ENCODE measurements at regions not wholly inside any gene's neighbourhood (a gene's known extent, or its start where the extent isn't known, plus 50 kb on each side); places are given as distances from the start of the nearest gene placed in this dataset.

GRCh38 chr2:145815933-145816332 lies 1296.0 kb upstream of the ZEB2 start (continued):
- TF ChIP-seq RBAK (tag by site-specific recombination; IDR thresholded peaks at IDR 0.05) = no peak
- no peak for TF ChIP-seq ZXDB (tag by site-specific recombination; IDR thresholded peaks at IDR 0.05)
- TF ChIP-seq ZNF660 (tag by site-specific recombination; IDR thresholded peaks at IDR 0.05) = no peak
- TF ChIP-seq ZNF10 (tag by site-specific recombination; IDR thresholded peaks at IDR 0.05) = no peak
- TF ChIP-seq ZNF362 (tag by site-specific recombination; IDR thresholded peaks at IDR 0.05) = no peak
- TF ChIP-seq ZFP41 (tag by site-specific recombination; IDR thresholded peaks at IDR 0.05; ENCODE audit: borderline replicate concordance) = no peak

GRCh38 chr2:145813481-145813880 lies 1293.6 kb upstream of the ZEB2 start:
- Histone ChIP-seq H3K27ac (ENCODE audit: extremely low read depth, low read depth, low read length) (no peak overlapping the region), H3K4me3 (ENCODE audit: low read depth, low read length) (no peak overlapping the region), H3K4me1 (ENCODE audit: control insufficient read depth, insufficient read depth, low read length) (no peaks in the 10 kb centered on the region), H3K36me3 (ENCODE audit: control insufficient read depth in 2 of 2, insufficient read depth in 1 of 2, low read length in 2 of 2) (no peaks in the 10 kb centered on the region), H3K9me3 (ENCODE audit: control insufficient read depth, insufficient read depth, low read depth, low read length) (no peaks in the 10 kb centered on the region)
- ChIA-PET CTCF (interaction anchor here (0.8 kb wide), 1 partner anchor 10 kb away, joined by 3 read pairs; no protein-coding TSS in a partner anchor), POLR2A (no interaction called here)
- TF ChIP-seq ZNF146 (tag by site-specific recombination; IDR thresholded peaks at IDR 0.05) (no peak), SCRT1 (tag by site-specific recombination; IDR thresholded peaks at IDR 0.05; ENCODE audit: borderline replicate concordance) (no peak), ZNF658 (tag by site-specific recombination; IDR thresholded peaks at IDR 0.05) (no peak), HOXD13 (CRISPR knock-in tag; IDR thresholded peaks at IDR 0.05; ENCODE audit: borderline replicate concordance) (no peak), ZNF19 (tag by site-specific recombination; IDR thresholded peaks at IDR 0.05; ENCODE audit: low read depth) (no peak), ZNF302 (tag by site-specific recombination; IDR thresholded peaks at IDR 0.05; ENCODE audit: low read depth) (no peak), ZNF354C (tag by site-specific recombination; IDR thresholded peaks at IDR 0.05; ENCODE audit: borderline replicate concordance, low read depth) (no peak), ZNF114 (tag by site-specific recombination; IDR thresholded peaks at IDR 0.05) (no peak), ZFP41 (tag by site-specific recombination; IDR thresholded peaks at IDR 0.05; ENCODE audit: borderline replicate concordance) (no peak), ZSCAN4 (tag by site-specific recombination; IDR thresholded peaks at IDR 0.05) (no peak), ZNF518A (tag by site-specific recombination; conservative IDR thresholded peaks at IDR 0.05; ENCODE audit: low read depth) (no peak)

GRCh38 chr2:145812165-145812554 lies 1292.2 kb upstream of the ZEB2 start:
- Histone ChIP-seq H3K36me3 (ENCODE audit: control insufficient read depth in 2 of 2, insufficient read depth in 1 of 2, low read length in 2 of 2) (no peaks in the 10 kb centered on the region), H3K4me1 (ENCODE audit: control insufficient read depth, insufficient read depth, low read length) (no peaks in the 10 kb centered on the region), H3K27ac (ENCODE audit: extremely low read depth, low read depth, low read length) (no peak overlapping the region), H3K9me3 (ENCODE audit: control insufficient read depth, insufficient read depth, low read depth, low read length) (no peaks in the 10 kb centered on the region), H3K4me3 (ENCODE audit: low read depth, low read length) (no peak overlapping the region)
- ChIA-PET CTCF (interaction anchor here (0.7 kb wide), 1 partner anchor 9 kb away, joined by 4 read pairs; no protein-coding TSS in a partner anchor), POLR2A (no interaction called here)
- no peak for TF ChIP-seq ZXDB (tag by site-specific recombination; IDR thresholded peaks at IDR 0.05)
- TF ChIP-seq ZBTB17 (tag by site-specific recombination; IDR thresholded peaks at IDR 0.05) = peak; percentile 74

Measured in HEK293 (cell line).